Tibial nerve (tissue), 4 donors: ENCODE measurements at regions not wholly inside any gene's neighbourhood (a gene's known extent, or its start where the extent isn't known, plus 50 kb on each side); places are given as distances from the start of the nearest gene placed in this dataset.

Experiments
- DNase-seq, 2 donors: peaks; one replicate each; pipeline ENCODE4 v3.0.0-alpha.2; 2019; ENCODE audit warnings: low spot score in 2 of 2
- H3K27ac ChIP-seq, 4 donors: fragments of 200-600 bp; sonication (generic) in 3 of 4; one replicate each; pipeline ENCODE4 v1.5.1; 2017 to 2019; ENCODE audit warnings: mild to moderate bottlenecking in 1 of 4
- H3K27me3 ChIP-seq, 2 donors: fragments of 200-600 bp; sonication (generic) in 1 of 2; one replicate each; pipeline versions ENCODE4 v1.5.1 to v1.6.0; 2017 to 2019
- H3K36me3 ChIP-seq, 3 donors: fragments of 200-600 bp; sonication (generic); one replicate each; pipeline ENCODE4 v1.5.1; 2018 to 2019
- H3K4me1 ChIP-seq, 4 donors: fragments of 200-600 bp; sonication (generic) in 3 of 4; one replicate each; pipeline ENCODE4 v1.5.1; 2017 to 2019
- H3K4me3 ChIP-seq, 4 donors: fragments of 200-600 bp; sonication (generic) in 3 of 4; one replicate each; pipeline ENCODE4 v1.5.1; 2017 to 2019; ENCODE audit warnings: mild to moderate bottlenecking in 1 of 4, moderate library complexity in 1 of 4
- H3K9me3 ChIP-seq, 4 donors: fragments of 200-600 bp; sonication (generic) in 3 of 4; one replicate each; pipeline ENCODE4 v1.5.1; 2017 to 2019
- CTCF ChIP-seq, 5 experiments: fragments of 200-600 bp in 3 of 5; fragments of 450-650 bp in 2 of 5; sonication (generic) in 3 of 5; IDR thresholded peaks; one replicate each; pipeline ENCODE4 v1.5.1; 2016 to 2019; ENCODE audit warnings: antibody characterized with exemption in 5 of 5, mild to moderate bottlenecking in 3 of 5, moderate library complexity in 2 of 5
- EP300 ChIP-seq, 2 donors: sonication (generic); formaldehyde crosslinking; IDR thresholded peaks; one replicate each; pipeline ENCODE4 v1.6.1; 2017; ENCODE audit warnings: antibody characterized with exemption in 2 of 2, mild to moderate bottlenecking in 1 of 2
- POLR2A ChIP-seq, 2 donors: fragments of 450-650 bp; IDR thresholded peaks; one replicate each; pipeline ENCODE4 v1.6.1; 2017; ENCODE audit warnings: antibody characterized with exemption in 2 of 2, mild to moderate bottlenecking in 2 of 2, moderate library complexity in 2 of 2
- WGBS, 2 donors: methylation state at CpG; one replicate each; pipeline ENCODE4 v1.1.5; 2018; 5-methylcytosine and 5-hydroxymethylcytosine counted together

GRCh38 chr18:27415495-27415894, 230.4 kb upstream of the CHST9 start:
- H3K27me3 ChIP-seq: no peaks in the 10 kb centered on the region
- 71 to 86% methylated on average over 4 of the region's 4 CpGs for WGBS, 2 donors
- H3K4me1 ChIP-seq: peaks cover 0 to 8% (median 2%) of the 10 kb centered on the region in 4 donors
- no peak for TF ChIP-seq POLR2A (IDR thresholded peaks at IDR 0.05)
- TF ChIP-seq EP300 (IDR thresholded peaks at IDR 0.05): no peak
- no peak for TF ChIP-seq CTCF (IDR thresholded peaks at IDR 0.05)
- no peak overlapping the region for H3K4me3 ChIP-seq
- no peak overlapping the region for H3K27ac ChIP-seq
- DNase-seq: no peak
- H3K36me3 ChIP-seq: no peaks in the 10 kb centered on the region
- no peaks in the 10 kb centered on the region for H3K9me3 ChIP-seq

- WGBS, 2 donors: 65 to 83% methylated on average over 1 of the region's 1 CpG
Measured at GRCh38 chr18:27414682-27415081, 229.6 kb upstream of the CHST9 start.

GRCh38 chr18:27413495-27414401, 228.6 kb upstream of the CHST9 start:
- 32 to 39% methylated on average over 7 of the region's 7 CpGs for WGBS, 2 donors

More at GRCh38 chr18:27414682-27415081, 229.6 kb upstream of the CHST9 start:
- Histone ChIP-seq H3K4me3 (no peak overlapping the region), H3K9me3 (no peaks in the 10 kb centered on the region), H3K27me3 (no peaks in the 10 kb centered on the region), H3K27ac (no peak overlapping the region), H3K4me1 (peaks cover 0 to 8% (median 2%) of the 10 kb centered on the region in 4 donors), H3K36me3 (no peaks in the 10 kb centered on the region)
- DNase-seq: no peak
- TF ChIP-seq CTCF (IDR thresholded peaks at IDR 0.05) (no peak), EP300 (IDR thresholded peaks at IDR 0.05) (no peak), POLR2A (IDR thresholded peaks at IDR 0.05) (no peak)

GRCh38 chr18:27412556-27412955, 227.4 kb upstream of the CHST9 start:
- Histone ChIP-seq H3K27ac (no peak overlapping the region), H3K4me1 (peaks cover 0 to 8% (median 2%) of the 10 kb centered on the region in 4 donors), H3K4me3 (no peak overlapping the region), H3K27me3 (no peaks in the 10 kb centered on the region), H3K36me3 (no peaks in the 10 kb centered on the region), H3K9me3 (no peaks in the 10 kb centered on the region)
- DNase-seq: no peak
- TF ChIP-seq CTCF (IDR thresholded peaks at IDR 0.05) (no peak), EP300 (IDR thresholded peaks at IDR 0.05) (no peak), POLR2A (IDR thresholded peaks at IDR 0.05) (no peak)
- WGBS, 2 donors: 51 to 52% methylated on average over 1 of the region's 1 CpG

More at GRCh38 chr18:27413495-27414401, 228.6 kb upstream of the CHST9 start:
- TF ChIP-seq CTCF (IDR thresholded peaks at IDR 0.05): no peak
- peak in 1 of 2 donors; percentile 53 for TF ChIP-seq EP300 (IDR thresholded peaks at IDR 0.05)
- TF ChIP-seq POLR2A (IDR thresholded peaks at IDR 0.05): no peak
- peaks cover 0 to 8% (median 2%) of the 10 kb centered on the region in 4 donors for H3K4me1 ChIP-seq
- H3K36me3 ChIP-seq: no peaks in the 10 kb centered on the region
- H3K27ac ChIP-seq: peak overlapping the region in 2 of 4 donors; percentile 18 to 66
- no peaks in the 10 kb centered on the region for H3K9me3 ChIP-seq
- no peak overlapping the region for H3K4me3 ChIP-seq
- DNase-seq: peak; percentile 17 to 80
- H3K27me3 ChIP-seq: no peaks in the 10 kb centered on the region

GRCh38 chr18:27411911-27412310, 226.8 kb upstream of the CHST9 start:
- H3K27ac ChIP-seq: peak overlapping the region in 1 of 4 donors; percentile 29
- no peak overlapping the region for H3K4me3 ChIP-seq
- no peaks in the 10 kb centered on the region for H3K9me3 ChIP-seq
- peaks cover 0 to 8% (median 2%) of the 10 kb centered on the region in 4 donors for H3K4me1 ChIP-seq
- no peaks in the 10 kb centered on the region for H3K27me3 ChIP-seq
- DNase-seq: no peak
- 39 to 45% methylated on average over 2 of the region's 2 CpGs for WGBS, 2 donors
- no peaks in the 10 kb centered on the region for H3K36me3 ChIP-seq
- TF ChIP-seq EP300 (IDR thresholded peaks at IDR 0.05): no peak
- no peak for TF ChIP-seq POLR2A (IDR thresholded peaks at IDR 0.05)
- TF ChIP-seq CTCF (IDR thresholded peaks at IDR 0.05): no peak
